ENCODE measurements at regions not wholly inside any gene's neighbourhood (a gene's known extent, or its start where the extent isn't known, plus 50 kb on each side); places are given as distances from the start of the nearest gene placed in this dataset.

DNA sequence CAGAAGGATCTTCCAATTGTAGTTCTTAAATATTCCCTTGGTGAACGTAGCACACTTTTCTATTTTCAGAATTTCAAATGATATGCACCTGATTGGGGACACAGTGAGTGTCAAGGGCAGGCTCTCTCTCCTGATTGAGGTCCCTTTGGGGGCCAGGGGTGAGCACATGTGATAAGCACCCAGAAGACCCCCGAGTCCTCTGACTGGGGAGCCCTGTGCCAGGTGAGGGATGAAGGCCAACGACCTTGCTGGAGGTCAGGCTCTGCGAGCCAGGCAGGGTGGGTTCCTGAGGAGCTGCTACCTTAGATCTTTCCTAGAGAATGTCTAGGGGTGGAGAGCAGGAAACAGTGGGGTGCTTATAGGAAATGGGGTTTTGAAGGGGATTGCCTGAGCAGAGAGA, 1253.9 kb downstream of the BRD1 start:
- TF ChIP-seq, protein P1, sequence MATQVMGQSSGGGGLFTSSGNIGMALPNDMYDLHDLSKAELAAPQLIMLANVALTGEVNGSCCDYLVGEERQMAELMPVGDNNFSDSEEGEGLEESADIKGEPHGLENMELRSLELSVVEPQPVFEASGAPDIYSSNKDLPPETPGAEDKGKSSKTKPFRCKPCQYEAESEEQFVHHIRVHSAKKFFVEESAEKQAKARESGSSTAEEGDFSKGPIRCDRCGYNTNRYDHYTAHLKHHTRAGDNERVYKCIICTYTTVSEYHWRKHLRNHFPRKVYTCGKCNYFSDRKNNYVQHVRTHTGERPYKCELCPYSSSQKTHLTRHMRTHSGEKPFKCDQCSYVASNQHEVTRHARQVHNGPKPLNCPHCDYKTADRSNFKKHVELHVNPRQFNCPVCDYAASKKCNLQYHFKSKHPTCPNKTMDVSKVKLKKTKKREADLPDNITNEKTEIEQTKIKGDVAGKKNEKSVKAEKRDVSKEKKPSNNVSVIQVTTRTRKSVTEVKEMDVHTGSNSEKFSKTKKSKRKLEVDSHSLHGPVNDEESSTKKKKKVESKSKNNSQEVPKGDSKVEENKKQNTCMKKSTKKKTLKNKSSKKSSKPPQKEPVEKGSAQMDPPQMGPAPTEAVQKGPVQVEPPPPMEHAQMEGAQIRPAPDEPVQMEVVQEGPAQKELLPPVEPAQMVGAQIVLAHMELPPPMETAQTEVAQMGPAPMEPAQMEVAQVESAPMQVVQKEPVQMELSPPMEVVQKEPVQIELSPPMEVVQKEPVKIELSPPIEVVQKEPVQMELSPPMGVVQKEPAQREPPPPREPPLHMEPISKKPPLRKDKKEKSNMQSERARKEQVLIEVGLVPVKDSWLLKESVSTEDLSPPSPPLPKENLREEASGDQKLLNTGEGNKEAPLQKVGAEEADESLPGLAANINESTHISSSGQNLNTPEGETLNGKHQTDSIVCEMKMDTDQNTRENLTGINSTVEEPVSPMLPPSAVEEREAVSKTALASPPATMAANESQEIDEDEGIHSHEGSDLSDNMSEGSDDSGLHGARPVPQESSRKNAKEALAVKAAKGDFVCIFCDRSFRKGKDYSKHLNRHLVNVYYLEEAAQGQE (IDR thresholded peaks at IDR 0.05; ENCODE audit: insufficient read depth in 1 of 2, low read depth in 2 of 2, low read length in 1 of 2): no peak
- TF ChIP-seq SIN3A (IDR thresholded peaks at IDR 0.05; ENCODE audit: borderline replicate concordance, insufficient read depth, low read depth, low read length) (no peak), TCF7L2 (IDR thresholded peaks at IDR 0.05; ENCODE audit: low read depth, low read length) (no peak), CTCF (IDR thresholded peaks at IDR 0.05) (no peak), POLR2AphosphoS5 (IDR thresholded peaks at IDR 0.05; ENCODE audit: low read depth, low read length) (no peak)
- ATAC-seq (no peak), DNase-seq (ENCODE audit: low read depth, low spot score) (no peak)
- Histone ChIP-seq H3K4me1 (ENCODE audit: control insufficient read depth, insufficient read depth, low read length) (no peaks in the 10 kb centered on the region), H3K27ac (ENCODE audit: low read length) (no peak overlapping the region), H3K36me3 (ENCODE audit: control insufficient read depth, insufficient read depth, low read length) (no peaks in the 10 kb centered on the region), H3K27me3 (ENCODE audit: control insufficient read depth, insufficient read depth, low read length) (no peaks in the 10 kb centered on the region), H3K9me3 (ENCODE audit: control insufficient read depth, insufficient read depth, low read depth, low read length) (no peaks in the 10 kb centered on the region), H3K4me3 (ENCODE audit: low read depth in 2 of 2, low read length in 2 of 2) (no peak overlapping the region)
- ChIA-PET POLR2A (no interaction called here), CTCF (no interaction called here)
- no TSS peak for BruUV-seq (replicated peaks)
- in situ Hi-C loops (cut with HindIII; ENCODE audit: low pct_unique_long_range_greater_than_20kb, low sequenced_read_pairs) (no loop called here), intact Hi-C loops (cut with micrococcal nuclease; ENCODE audit: unreplicated experiment) (no loop called here)

GRCh38 chr22:48572951-48573350, 1254.7 kb downstream of the BRD1 start:
- intact Hi-C loops (cut with micrococcal nuclease; ENCODE audit: unreplicated experiment) (no loop called here), in situ Hi-C loops (cut with HindIII; ENCODE audit: low pct_unique_long_range_greater_than_20kb, low sequenced_read_pairs) (no loop called here)
- CTCF ChIA-PET: no interaction called here
- BruUV-seq (replicated peaks): no TSS peak
- ATAC-seq: no peak
- Histone ChIP-seq H3K4me1 (ENCODE audit: control insufficient read depth, insufficient read depth, low read length) (no peaks in the 10 kb centered on the region), H3K9me3 (ENCODE audit: control insufficient read depth, insufficient read depth, low read depth, low read length) (no peaks in the 10 kb centered on the region), H3K4me3 (ENCODE audit: low read depth in 2 of 2, low read length in 2 of 2) (no peak overlapping the region), H3K27me3 (ENCODE audit: control insufficient read depth, insufficient read depth, low read length) (no peaks in the 10 kb centered on the region), H3K36me3 (ENCODE audit: control insufficient read depth, insufficient read depth, low read length) (no peaks in the 10 kb centered on the region), H3K27ac (ENCODE audit: low read length) (no peak overlapping the region)
- no peak for TF ChIP-seq TCF7L2 (IDR thresholded peaks at IDR 0.05; ENCODE audit: low read depth, low read length)
- no peak for TF ChIP-seq POLR2AphosphoS5 (IDR thresholded peaks at IDR 0.05; ENCODE audit: low read depth, low read length)
- TF ChIP-seq CTCF (IDR thresholded peaks at IDR 0.05): no peak
- TF ChIP-seq, protein P1 (IDR thresholded peaks at IDR 0.05; ENCODE audit: insufficient read depth in 1 of 2, low read depth in 2 of 2, low read length in 1 of 2): no peak
- POLR2A ChIA-PET: no interaction called here
- DNase-seq (ENCODE audit: low read depth, low spot score): no peak

Data from Panc1 (cell line).